ENCODE measurements at regions not wholly inside any gene's neighbourhood (a gene's known extent, or its start where the extent isn't known, plus 50 kb on each side); places are given as distances from the start of the nearest gene placed in this dataset.

- Histone ChIP-seq H3K27me3 (ENCODE audit: control insufficient read depth, insufficient read depth, low read length) (no peaks in the 10 kb centered on the region), H3K36me3 (ENCODE audit: control insufficient read depth, insufficient read depth, low read length) (no peaks in the 10 kb centered on the region), H3K4me1 (ENCODE audit: control insufficient read depth, insufficient read depth, low read length) (no peaks in the 10 kb centered on the region), H3K9ac (ENCODE audit: low read depth, low read length) (no peak overlapping the region), H3K9me3 (ENCODE audit: control insufficient read depth, insufficient read depth, low read length) (no peaks in the 10 kb centered on the region), H3K4me3 (ENCODE audit: low read depth, low read length) (no peak overlapping the region)
These were observed 302.9 kb upstream of the EPHA5 start for GRCh38 chr4:65973186-65973585.

DNA sequence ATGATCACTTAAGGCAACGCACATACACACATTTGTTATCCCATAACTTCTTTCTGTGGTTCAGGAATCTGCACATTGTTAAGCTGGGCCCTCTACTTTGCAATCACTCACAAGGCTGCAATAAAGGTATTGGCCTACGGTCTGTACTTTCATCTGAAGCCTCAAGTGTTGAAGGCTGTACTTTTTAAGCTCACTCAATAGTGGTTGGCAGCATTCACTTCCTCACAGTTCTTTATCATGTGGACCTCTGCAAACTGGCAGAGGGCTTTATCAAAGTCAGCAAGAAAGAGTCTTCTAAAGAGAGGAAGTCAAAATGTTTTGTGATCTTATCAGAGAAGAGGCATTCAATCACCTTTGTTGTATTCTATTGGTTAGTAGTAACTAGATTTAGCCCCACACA lies 301.4 kb upstream of the EPHA5 start:
- H3K9me3 ChIP-seq (ENCODE audit: control insufficient read depth, insufficient read depth, low read length): no peaks in the 10 kb centered on the region
- no peaks in the 10 kb centered on the region for H3K4me1 ChIP-seq (ENCODE audit: control insufficient read depth, insufficient read depth, low read length)
- no peak overlapping the region for H3K4me3 ChIP-seq (ENCODE audit: low read depth, low read length)
- H3K27me3 ChIP-seq (ENCODE audit: control insufficient read depth, insufficient read depth, low read length): no peaks in the 10 kb centered on the region
- no peaks in the 10 kb centered on the region for H3K36me3 ChIP-seq (ENCODE audit: control insufficient read depth, insufficient read depth, low read length)
- H3K9ac ChIP-seq (ENCODE audit: low read depth, low read length): no peak overlapping the region

- H3K4me1 ChIP-seq (ENCODE audit: control insufficient read depth, insufficient read depth, low read length): no peaks in the 10 kb centered on the region
- H3K36me3 ChIP-seq (ENCODE audit: control insufficient read depth, insufficient read depth, low read length): no peaks in the 10 kb centered on the region
- no peaks in the 10 kb centered on the region for H3K9me3 ChIP-seq (ENCODE audit: control insufficient read depth, insufficient read depth, low read length)
- no peaks in the 10 kb centered on the region for H3K27me3 ChIP-seq (ENCODE audit: control insufficient read depth, insufficient read depth, low read length)
- H3K4me3 ChIP-seq (ENCODE audit: low read depth, low read length): no peak overlapping the region
- no peak overlapping the region for H3K9ac ChIP-seq (ENCODE audit: low read depth, low read length)
These were observed 298.7 kb upstream of the EPHA5 start for GRCh38 chr4:65968831-65969558.

DNA sequence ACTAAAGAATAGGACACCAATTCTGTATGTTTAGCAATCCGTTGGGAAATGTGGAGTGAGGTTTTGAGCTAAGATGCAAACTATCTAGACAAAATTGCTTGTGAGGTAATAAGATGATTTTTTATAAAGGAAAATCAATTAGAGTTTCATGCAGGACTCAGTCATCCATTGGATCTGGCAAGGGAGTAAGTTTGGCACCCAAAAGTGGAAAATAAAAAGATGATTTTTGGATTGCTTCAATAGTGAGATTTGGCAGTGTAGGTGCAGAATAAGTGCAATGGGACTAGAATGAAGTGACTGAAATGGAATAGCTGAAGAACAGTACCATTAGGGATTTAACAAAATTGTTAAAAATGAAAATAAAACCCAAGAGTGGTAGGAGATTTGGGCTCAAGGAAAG lies 290.5 kb upstream of the EPHA5 start:
- Histone ChIP-seq H3K9ac (ENCODE audit: low read depth, low read length) (no peak overlapping the region), H3K4me3 (ENCODE audit: low read depth, low read length) (no peak overlapping the region), H3K4me1 (ENCODE audit: control insufficient read depth, insufficient read depth, low read length) (no peaks in the 10 kb centered on the region), H3K36me3 (ENCODE audit: control insufficient read depth, insufficient read depth, low read length) (no peaks in the 10 kb centered on the region), H3K27me3 (ENCODE audit: control insufficient read depth, insufficient read depth, low read length) (no peaks in the 10 kb centered on the region), H3K9me3 (ENCODE audit: control insufficient read depth, insufficient read depth, low read length) (no peaks in the 10 kb centered on the region)

- H3K36me3 ChIP-seq (ENCODE audit: control insufficient read depth, insufficient read depth, low read length): no peaks in the 10 kb centered on the region
- no peaks in the 10 kb centered on the region for H3K4me1 ChIP-seq (ENCODE audit: control insufficient read depth, insufficient read depth, low read length)
- no peak overlapping the region for H3K4me3 ChIP-seq (ENCODE audit: low read depth, low read length)
- no peak overlapping the region for H3K9ac ChIP-seq (ENCODE audit: low read depth, low read length)
- H3K27me3 ChIP-seq (ENCODE audit: control insufficient read depth, insufficient read depth, low read length): no peaks in the 10 kb centered on the region
- H3K9me3 ChIP-seq (ENCODE audit: control insufficient read depth, insufficient read depth, low read length): no peaks in the 10 kb centered on the region
These were observed 284.1 kb upstream of the EPHA5 start for GRCh38 chr4:65954416-65954815.

- Histone ChIP-seq H3K4me3 (ENCODE audit: low read depth, low read length) (no peak overlapping the region), H3K4me1 (ENCODE audit: control insufficient read depth, insufficient read depth, low read length) (no peaks in the 10 kb centered on the region), H3K36me3 (ENCODE audit: control insufficient read depth, insufficient read depth, low read length) (no peaks in the 10 kb centered on the region), H3K27me3 (ENCODE audit: control insufficient read depth, insufficient read depth, low read length) (no peaks in the 10 kb centered on the region), H3K9ac (ENCODE audit: low read depth, low read length) (no peak overlapping the region), H3K9me3 (ENCODE audit: control insufficient read depth, insufficient read depth, low read length) (no peaks in the 10 kb centered on the region)
These were observed 280.9 kb upstream of the EPHA5 start for GRCh38 chr4:65951177-65951576.

DNA sequence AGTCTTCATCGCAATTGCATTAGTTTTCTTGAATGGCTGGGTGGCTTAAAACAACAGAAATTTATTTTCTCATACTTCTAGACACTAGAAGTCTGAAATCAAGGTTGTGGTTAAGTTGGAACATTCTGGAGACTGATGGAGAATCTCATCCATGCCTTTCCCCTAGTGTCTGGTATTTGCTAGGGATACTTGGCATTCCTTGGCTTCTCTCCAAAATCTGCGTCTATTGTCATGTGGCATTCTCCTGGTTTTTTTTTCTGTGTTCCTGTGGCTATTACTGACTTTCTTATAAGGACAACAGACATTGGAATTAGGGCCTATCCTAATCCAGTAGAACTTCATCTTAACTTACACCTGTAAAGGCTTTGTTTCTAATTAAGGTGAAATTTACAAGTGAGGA lies 272.8 kb upstream of the EPHA5 start:
- no peak overlapping the region for H3K9ac ChIP-seq (ENCODE audit: low read depth, low read length)
- H3K4me1 ChIP-seq (ENCODE audit: control insufficient read depth, insufficient read depth, low read length): peaks cover 5% of the 10 kb centered on the region
- no peaks in the 10 kb centered on the region for H3K9me3 ChIP-seq (ENCODE audit: control insufficient read depth, insufficient read depth, low read length)
- H3K27me3 ChIP-seq (ENCODE audit: control insufficient read depth, insufficient read depth, low read length): no peaks in the 10 kb centered on the region
- H3K4me3 ChIP-seq (ENCODE audit: low read depth, low read length): no peak overlapping the region
- H3K36me3 ChIP-seq (ENCODE audit: control insufficient read depth, insufficient read depth, low read length): no peaks in the 10 kb centered on the region

DNA sequence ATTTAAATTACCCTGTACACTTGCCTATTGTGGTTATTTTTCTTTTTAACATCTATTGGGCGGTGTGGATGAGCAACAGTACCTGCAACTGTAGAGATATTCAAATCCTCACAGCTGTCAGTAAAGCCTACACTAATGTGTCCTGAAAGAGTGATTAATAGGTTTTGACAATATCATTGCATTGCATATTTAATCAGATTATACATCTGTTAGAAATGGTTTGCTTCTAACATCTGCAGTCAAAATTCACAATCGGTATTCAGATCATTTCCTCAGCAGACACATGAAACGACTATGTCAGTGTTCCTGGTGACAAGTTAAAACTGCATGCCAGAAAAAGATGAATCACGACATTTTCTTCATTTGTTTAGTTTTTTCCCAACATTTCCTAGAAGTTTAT lies 254.6 kb upstream of the EPHA5 start:
- Histone ChIP-seq H3K9me3 (ENCODE audit: control insufficient read depth, insufficient read depth, low read length) (no peaks in the 10 kb centered on the region), H3K36me3 (ENCODE audit: control insufficient read depth, insufficient read depth, low read length) (no peaks in the 10 kb centered on the region), H3K4me1 (ENCODE audit: control insufficient read depth, insufficient read depth, low read length) (no peaks in the 10 kb centered on the region), H3K4me3 (ENCODE audit: low read depth, low read length) (no peak overlapping the region), H3K27me3 (ENCODE audit: control insufficient read depth, insufficient read depth, low read length) (no peaks in the 10 kb centered on the region), H3K9ac (ENCODE audit: low read depth, low read length) (no peak overlapping the region)

GRCh38 chr4:65923616-65924015 lies 253.3 kb upstream of the EPHA5 start:
- H3K36me3 ChIP-seq (ENCODE audit: control insufficient read depth, insufficient read depth, low read length): no peaks in the 10 kb centered on the region
- H3K4me1 ChIP-seq (ENCODE audit: control insufficient read depth, insufficient read depth, low read length): peaks cover under 1% of the 10 kb centered on the region
- no peaks in the 10 kb centered on the region for H3K9me3 ChIP-seq (ENCODE audit: control insufficient read depth, insufficient read depth, low read length)
- H3K9ac ChIP-seq (ENCODE audit: low read depth, low read length): no peak overlapping the region
- no peak overlapping the region for H3K4me3 ChIP-seq (ENCODE audit: low read depth, low read length)
- no peaks in the 10 kb centered on the region for H3K27me3 ChIP-seq (ENCODE audit: control insufficient read depth, insufficient read depth, low read length)

- Histone ChIP-seq H3K36me3 (ENCODE audit: control insufficient read depth, insufficient read depth, low read length) (no peaks in the 10 kb centered on the region), H3K9me3 (ENCODE audit: control insufficient read depth, insufficient read depth, low read length) (no peaks in the 10 kb centered on the region), H3K4me3 (ENCODE audit: low read depth, low read length) (no peak overlapping the region), H3K27me3 (ENCODE audit: control insufficient read depth, insufficient read depth, low read length) (no peaks in the 10 kb centered on the region), H3K4me1 (ENCODE audit: control insufficient read depth, insufficient read depth, low read length) (peaks cover 3% of the 10 kb centered on the region), H3K9ac (ENCODE audit: low read depth, low read length) (no peak overlapping the region)
These were observed 250.9 kb upstream of the EPHA5 start for GRCh38 chr4:65921180-65921579.

GRCh38 chr4:65918872-65919271 lies 248.6 kb upstream of the EPHA5 start:
- Histone ChIP-seq H3K36me3 (ENCODE audit: control insufficient read depth, insufficient read depth, low read length) (no peaks in the 10 kb centered on the region), H3K27me3 (ENCODE audit: control insufficient read depth, insufficient read depth, low read length) (no peaks in the 10 kb centered on the region), H3K9ac (ENCODE audit: low read depth, low read length) (no peak overlapping the region), H3K9me3 (ENCODE audit: control insufficient read depth, insufficient read depth, low read length) (no peaks in the 10 kb centered on the region), H3K4me1 (ENCODE audit: control insufficient read depth, insufficient read depth, low read length) (peaks cover 3% of the 10 kb centered on the region), H3K4me3 (ENCODE audit: low read depth, low read length) (no peak overlapping the region)

- Histone ChIP-seq H3K27me3 (ENCODE audit: control insufficient read depth, insufficient read depth, low read length) (no peaks in the 10 kb centered on the region), H3K36me3 (ENCODE audit: control insufficient read depth, insufficient read depth, low read length) (no peaks in the 10 kb centered on the region), H3K4me1 (ENCODE audit: control insufficient read depth, insufficient read depth, low read length) (peaks cover 3% of the 10 kb centered on the region), H3K4me3 (ENCODE audit: low read depth, low read length) (no peak overlapping the region), H3K9ac (ENCODE audit: low read depth, low read length) (no peak overlapping the region), H3K9me3 (ENCODE audit: control insufficient read depth, insufficient read depth, low read length) (no peaks in the 10 kb centered on the region)
These were observed 247.9 kb upstream of the EPHA5 start for GRCh38 chr4:65918212-65918611.

Data from iPS-15b (cell line).